GM19397 (cell line): ENCODE measurements at regions not wholly inside any gene's neighbourhood (a gene's known extent, or its start where the extent isn't known, plus 50 kb on each side); places are given as distances from the start of the nearest gene placed in this dataset.
A peak's percentile ranks its signal among the peaks of the same experiment; 100 is the strongest.
"Not testable (repeated sequence)": the region's sequence is repeated elsewhere in the genome, so short reads cannot be mapped to it uniquely, and the experiment has no call there.

Source experiments
- ATAC-seq: cut with Tn5 transposase; IDR thresholded peaks from one replicate; pipeline ENCODE4 v1.9.1; 2021; ENCODE audit warnings: mild to moderate bottlenecking, moderate library complexity; ENCODE audit not compliant: unreplicated experiment

- no peak for ATAC-seq
Observed at GRCh38 chr3:23701716-23702597, 103.8 kb upstream of the UBE2E1 start.

- no peak for ATAC-seq
Observed at GRCh38 chr3:23704298-23704697, 101.5 kb upstream of the UBE2E1 start.

GRCh38 chr3:23706111-23706510 lies 99.6 kb upstream of the UBE2E1 start:
- no peak for ATAC-seq

GRCh38 chr3:23709987-23710386 lies 95.8 kb upstream of the UBE2E1 start:
- ATAC-seq = no peak

- ATAC-seq = no peak
Observed at GRCh38 chr3:23710555-23710954, 95.2 kb upstream of the UBE2E1 start.

GRCh38 chr3:23711916-23712494 lies 93.8 kb upstream of the UBE2E1 start:
- ATAC-seq = no peak

GRCh38 chr3:23712656-23713559 lies 92.8 kb upstream of the UBE2E1 start:
- ATAC-seq = no peak

- no peak for ATAC-seq
Observed at GRCh38 chr3:23713641-23714040, 92.1 kb upstream of the UBE2E1 start.

- no peak for ATAC-seq
Observed at GRCh38 chr3:23720059-23720458, 85.7 kb upstream of the UBE2E1 start.

- ATAC-seq = no peak
Observed at GRCh38 chr3:23720885-23721284, 84.9 kb upstream of the UBE2E1 start.

- no peak for ATAC-seq
Observed at GRCh38 chr3:23723141-23723540, 82.6 kb upstream of the UBE2E1 start.

- no peak for ATAC-seq
Observed at GRCh38 chr3:23723930-23724329, 81.8 kb upstream of the UBE2E1 start.

- peak; percentile 64 for ATAC-seq
Observed at GRCh38 chr3:23726811-23727548, 78.8 kb upstream of the UBE2E1 start.

GRCh38 chr3:23728601-23729117 lies 77.1 kb upstream of the UBE2E1 start:
- no peak for ATAC-seq

GRCh38 chr3:23729362-23729761 lies 76.4 kb upstream of the UBE2E1 start:
- not testable (repeated sequence) for ATAC-seq

GRCh38 chr3:23734481-23734880 lies 71.3 kb upstream of the UBE2E1 start:
- no peak for ATAC-seq

GRCh38 chr3:23735062-23735461 lies 70.7 kb upstream of the UBE2E1 start:
- no peak for ATAC-seq

GRCh38 chr3:23735535-23736326 lies 70.0 kb upstream of the UBE2E1 start:
- no peak for ATAC-seq

- ATAC-seq = no peak
Observed at GRCh38 chr3:23738944-23739343, 66.8 kb upstream of the UBE2E1 start.

GRCh38 chr3:23739536-23739935 lies 66.2 kb upstream of the UBE2E1 start:
- ATAC-seq = no peak
